DMS53 treated with DMSO at 0.1 percent for 48 hours (cell line): ENCODE measurements at regions not wholly inside any gene's neighbourhood (a gene's known extent, or its start where the extent isn't known, plus 50 kb on each side); places are given as distances from the start of the nearest gene placed in this dataset.

Experiments used
- DNase-seq: peaks from one replicate; lab custom pipeline; 2025; ENCODE audit not compliant: unreplicated experiment; lab: John Stamatoyannopoulos, UW

DNA sequence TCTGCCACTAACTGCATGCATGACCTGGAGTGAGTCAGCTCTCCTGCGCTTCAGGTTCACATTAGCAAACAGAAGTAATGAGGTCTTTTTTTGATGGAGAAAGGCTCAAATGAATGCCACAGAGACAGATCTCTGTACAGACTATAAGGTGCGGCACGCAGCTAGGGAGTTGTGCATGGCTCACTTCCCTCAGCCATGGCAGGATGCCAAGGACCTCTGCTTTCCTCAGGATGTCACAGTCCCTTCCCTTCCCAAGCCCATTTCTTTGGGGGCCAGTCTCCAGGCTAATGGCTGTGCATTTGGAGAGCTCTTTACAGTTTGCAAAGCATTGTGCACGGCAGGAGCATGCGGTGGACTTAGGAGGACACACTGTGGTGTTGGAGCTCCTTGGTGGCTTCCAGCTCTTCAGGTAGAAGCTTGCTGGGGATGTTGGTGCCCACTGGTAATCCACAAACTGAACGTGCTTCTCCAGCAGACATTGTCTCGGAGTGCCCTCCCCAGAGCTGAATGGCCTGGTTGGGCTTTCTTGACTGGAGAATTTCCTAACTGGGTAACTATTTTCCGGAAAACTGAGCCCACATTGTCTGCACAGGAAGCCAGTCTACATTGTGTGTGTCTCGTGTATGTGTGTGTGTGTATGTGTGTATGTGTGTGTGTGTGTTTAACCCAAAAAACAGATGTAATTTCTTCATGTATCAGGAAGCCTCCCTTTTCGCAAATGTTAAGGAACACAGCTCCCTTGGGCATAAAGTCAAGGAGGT lies 172.5 kb upstream of the TLE3 start:
- peak; percentile 73 for DNase-seq

DNA sequence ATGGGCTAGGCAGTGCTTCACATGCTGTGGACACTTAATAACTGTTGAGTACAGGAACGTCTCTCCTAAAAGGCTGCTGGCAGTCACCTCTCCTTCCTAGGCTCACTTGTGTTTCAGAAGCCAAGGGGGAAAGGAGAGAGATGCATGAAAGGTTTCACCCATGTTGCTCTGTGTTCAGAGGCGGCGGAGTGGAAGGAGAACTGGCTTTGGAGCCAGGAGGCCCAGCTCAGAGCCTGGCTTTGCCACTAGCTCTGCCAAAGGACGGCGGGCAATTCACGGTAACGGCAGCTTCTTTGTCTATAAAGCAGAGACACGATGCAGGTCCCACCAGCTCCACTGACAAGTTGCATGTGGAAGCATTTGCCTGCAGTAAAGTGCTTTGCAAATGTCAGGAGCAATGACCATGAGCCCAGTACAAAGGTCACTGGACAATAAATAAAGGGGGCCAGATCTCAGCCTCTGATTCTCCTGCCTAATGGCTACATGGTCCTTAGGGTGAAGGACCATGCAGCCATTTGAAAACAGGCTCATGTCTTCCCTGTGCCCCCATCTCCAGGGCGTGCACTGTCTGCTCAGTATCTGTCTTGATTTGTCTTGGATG lies 171.7 kb upstream of the TLE3 start:
- no peak for DNase-seq

DNA sequence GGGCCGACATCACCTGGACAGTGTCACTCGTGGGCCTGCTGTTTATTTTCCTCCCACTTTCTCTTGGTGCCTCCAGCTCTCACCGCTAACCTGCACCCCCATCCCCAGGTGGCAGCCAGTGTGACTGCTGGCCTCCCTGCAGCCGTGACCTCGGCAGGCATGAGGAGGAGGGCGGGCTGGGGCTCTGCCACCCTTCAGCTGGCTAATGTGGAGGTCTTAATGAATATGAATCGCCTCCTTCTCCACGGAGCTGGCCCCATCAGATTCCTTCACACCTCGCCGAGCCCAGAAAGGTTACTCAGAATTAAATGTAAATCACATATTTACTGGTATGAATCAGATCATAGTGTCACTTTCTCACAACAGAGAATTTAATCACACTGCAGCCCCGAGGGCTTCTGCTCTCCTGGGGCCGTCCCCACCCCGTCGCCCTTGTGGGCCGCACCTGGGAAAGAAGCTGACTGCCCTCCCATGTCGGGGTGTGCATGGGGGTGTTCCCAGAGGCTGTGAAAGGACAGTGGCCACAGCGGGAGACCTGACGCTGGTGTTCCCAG lies 171.1 kb upstream of the TLE3 start:
- no peak for DNase-seq

DNA sequence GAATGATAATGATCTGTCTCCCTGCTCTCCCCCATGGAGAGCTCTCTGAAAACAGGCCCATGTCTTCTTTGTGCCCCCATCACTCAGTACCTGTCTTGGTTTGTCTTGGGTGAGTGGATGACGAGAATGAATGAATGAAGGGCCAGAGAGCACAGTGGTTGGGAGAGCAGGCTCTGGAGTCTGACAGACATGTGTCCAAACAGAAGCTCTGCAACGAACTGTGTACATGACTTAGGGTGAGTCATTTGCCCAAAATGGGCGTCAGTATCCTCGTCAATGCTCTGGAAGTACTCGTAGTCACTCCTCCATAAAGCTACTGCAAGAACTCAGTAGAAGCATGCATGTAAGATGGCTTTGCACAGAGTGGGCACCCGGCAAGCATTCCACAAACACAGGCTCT lies 170.2 kb upstream of the TLE3 start:
- DNase-seq, result no peak

DNA sequence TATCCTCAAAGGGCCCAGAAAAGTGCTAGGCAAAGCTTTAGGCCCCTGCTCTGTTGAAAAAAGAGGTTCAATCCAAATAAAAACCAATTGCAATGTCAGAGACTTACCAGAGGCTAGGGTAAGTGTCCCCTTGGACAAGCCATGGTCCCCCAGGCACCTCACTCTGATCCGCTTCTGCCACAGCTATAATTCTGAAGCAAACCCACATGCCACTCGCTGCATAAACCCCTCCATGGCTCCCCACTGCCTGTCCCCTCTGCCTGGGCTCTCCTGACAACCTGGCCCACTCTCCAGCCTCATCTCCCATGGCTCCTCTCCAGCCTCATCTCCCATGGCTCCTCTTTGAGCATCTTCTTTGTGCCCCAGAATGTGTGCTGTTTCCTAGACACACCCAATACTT lies 169.6 kb upstream of the TLE3 start:
- no peak for DNase-seq

DNA sequence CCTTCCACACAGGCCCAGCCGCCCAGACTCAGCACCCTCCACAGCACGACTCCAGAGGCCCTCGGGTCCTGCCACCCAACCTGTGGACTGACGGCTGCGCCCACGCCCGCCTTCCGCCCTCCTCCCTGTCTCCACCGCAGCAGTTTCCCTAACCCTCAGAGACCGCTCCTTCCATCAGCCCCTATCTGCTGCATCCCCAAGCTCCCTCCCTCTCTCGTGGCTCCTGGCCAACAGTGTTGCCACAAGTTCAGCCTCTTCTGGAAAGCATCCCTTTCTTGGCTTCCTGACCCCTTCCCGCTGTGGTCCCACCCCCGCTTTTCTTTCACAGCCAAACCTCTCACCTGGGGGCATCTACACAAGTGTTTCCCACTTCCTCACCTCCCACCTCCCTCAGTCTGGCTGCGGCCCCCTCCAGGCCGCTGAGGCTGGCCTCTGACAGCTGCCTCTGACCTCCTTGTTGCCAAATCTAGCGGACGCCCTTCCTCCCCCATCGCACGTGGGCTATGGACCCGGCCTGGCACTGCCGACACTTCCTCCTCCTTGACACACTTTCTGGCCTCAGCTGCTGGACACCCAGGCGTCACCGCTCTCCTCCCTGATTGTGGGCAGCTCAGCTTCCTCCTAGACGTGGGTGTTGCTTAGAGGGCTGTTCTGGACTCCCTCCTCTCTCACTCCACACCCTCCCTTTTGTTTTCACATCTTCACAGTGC lies 168.8 kb upstream of the TLE3 start:
- no peak for DNase-seq

DNA sequence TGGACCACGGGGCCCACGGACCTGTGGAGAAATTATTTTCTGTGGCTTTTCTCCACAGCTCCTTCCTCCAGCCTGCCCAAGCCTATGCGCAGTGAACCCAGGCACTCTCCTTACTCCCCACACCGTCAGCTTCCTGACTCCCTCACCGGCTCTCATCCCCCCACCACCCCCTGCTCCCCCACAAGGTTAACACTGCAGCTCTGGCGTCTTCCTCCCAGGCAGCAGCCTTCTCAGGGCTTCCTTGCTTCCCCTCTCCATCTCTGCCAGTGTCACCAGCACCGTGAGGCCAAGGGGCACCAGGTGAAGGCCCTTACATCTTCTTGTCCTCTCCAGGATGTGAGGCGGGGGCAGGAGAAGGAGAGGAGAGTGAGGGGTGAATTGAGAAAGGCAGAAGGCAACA lies 168.3 kb upstream of the TLE3 start:
- DNase-seq, result no peak

DNA sequence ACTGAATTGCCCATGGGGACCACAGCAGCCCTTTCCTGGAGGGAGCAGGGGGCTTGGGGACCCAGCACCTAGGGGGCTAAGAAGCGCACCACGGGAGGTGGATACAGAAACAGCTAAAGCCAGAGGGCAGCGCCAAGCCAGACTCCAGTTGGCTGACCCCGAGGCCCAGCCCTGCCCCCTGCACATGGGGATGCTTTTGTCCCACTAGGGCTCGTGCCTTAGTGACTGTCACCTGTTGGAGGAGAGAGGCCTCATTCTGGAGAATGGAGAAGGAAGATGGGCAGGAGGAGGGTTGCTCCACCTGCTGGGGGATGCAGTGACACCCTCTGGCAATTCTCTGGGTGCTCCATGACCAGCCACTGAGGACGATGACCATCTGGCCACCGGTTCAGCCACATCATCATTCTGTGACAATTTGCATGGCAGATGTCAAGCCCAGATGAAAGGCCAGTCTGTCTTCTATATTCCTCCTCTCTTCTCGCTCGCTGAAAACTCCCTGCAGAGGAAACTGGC lies 167.8 kb upstream of the TLE3 start:
- DNase-seq, result no peak

DNA sequence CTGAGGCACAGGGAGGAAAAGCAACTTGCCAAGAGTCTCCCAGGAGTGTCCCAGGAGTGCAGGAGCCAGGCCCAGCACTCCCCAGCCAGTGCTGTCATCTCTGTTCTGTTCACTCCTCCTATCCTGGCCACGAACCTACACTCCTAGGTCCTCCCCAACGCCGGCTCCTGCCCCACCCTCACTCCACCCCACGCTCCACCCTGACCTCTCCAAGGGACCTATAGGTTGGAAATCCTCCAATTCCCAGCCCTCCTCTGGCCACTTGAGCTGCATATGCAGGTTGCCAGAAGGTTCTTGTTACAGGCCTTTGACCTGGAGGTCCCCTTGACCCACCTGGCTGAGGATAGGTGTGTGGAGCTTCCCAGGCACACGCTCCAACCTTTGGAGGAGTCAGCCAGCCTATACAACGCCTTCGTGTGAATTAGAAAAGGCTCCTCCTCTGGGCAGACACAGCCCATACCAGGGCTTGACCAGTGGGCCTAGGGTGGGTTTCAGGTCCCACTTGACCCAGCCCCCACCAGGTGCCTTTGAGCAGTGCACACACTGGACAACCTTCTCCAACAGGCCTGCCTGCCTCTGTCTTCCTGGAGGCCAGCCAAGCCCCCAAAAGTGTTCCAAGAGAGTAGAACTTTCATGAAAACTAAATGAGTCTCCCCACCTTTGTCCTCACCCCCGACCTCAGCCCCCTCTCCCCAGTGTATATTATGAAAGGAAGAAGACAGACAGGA lies 167.2 kb upstream of the TLE3 start:
- no peak for DNase-seq

DNA sequence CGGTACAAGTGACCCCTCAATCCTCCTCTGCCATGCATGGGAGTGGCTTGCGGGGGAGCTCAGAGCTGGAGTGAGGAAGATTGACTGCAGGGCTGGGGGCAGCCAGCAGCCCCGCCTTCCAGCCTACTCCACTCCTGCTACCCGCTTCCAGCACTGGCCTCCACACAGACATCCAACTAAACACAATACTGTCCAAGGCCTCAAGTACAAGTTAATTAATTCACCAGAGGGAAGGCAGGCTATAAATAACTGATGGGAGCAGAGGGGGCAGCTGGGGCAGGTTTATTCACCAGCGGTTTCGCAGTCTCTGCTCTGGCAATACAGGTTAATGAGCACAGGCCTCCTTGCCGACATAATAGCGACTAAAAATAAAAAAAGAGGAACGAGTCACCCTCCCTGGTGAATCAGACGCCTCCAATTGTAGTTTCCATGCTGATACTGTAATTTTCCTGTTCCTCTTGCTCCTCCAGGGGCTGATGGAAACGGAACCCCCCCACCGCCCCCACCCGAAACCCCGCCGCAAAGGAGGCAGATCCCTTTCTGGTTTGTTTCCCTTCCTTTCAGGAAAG lies 166.4 kb upstream of the TLE3 start:
- no peak for DNase-seq

DNA sequence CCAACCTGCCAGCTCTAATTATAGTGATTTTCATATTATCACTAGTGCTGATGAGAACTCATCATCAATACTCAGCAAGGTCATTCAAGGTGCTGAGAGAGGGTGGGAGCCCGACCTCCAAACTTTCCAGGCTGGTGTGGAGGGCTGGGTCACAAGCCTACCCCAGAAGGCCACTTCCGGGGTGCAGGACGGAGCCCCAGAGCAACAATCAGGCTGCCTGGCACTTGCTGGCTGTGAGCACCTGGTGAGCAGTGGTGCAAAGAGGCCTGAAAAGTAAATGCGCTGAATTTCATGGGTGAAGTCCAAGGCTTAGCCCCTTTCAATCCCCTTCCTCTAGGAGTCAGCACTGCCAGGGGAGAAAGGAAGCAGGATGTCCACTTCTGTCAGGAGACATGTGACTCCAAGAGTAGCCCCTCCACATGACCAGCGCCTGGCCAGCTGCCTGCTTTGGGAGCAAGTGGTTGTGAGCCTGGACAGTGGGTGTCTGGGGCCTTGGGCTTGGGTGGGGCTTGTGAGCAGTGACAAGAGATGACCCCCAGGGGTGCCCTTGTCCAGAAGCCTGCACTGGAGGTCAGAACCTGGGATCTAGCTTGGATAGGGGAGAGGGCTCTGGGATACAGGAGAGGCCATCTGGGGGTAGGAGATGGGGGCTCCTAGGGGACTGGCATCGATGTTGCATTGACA lies 165.0 kb upstream of the TLE3 start:
- DNase-seq, result no peak

DNA sequence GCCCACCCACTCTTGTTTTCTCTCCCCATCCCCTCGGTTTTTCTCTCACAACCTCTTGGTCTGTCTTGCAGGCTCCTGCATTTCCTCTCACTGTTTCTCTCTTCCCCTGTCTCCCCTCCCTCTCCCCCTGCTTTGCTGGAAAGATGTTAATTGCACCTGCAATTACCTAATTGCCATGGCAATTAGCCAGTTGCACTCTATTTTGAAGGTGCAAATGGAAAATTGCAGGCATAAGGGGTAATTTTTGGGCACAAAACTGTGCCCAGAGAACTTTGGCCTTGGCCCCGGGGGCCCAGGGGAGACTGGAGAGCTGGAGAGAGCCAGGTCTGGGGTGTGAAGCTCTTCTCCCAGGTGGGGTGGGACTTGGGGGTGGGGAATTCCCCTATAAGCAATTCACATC lies 164.5 kb upstream of the TLE3 start:
- no peak for DNase-seq

DNA sequence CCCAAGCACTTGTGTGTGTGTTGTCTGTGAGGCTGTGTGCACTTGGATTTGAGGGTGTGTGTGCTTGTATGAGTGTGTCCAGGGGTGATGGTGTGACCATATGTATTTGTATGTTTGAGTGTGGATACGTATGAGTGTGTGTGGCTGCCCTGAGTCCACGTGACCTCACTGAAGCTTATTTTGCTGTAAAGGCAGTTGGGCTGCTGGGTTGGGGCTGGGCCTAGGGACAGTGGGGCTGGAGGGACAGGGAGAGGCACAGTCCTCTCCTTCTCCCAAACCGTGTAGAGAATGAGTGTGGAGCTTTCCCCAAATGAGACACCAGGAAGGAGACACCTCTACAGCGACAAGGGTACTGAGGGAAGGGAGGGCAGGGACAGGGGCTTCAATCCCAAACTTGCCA lies 163.4 kb upstream of the TLE3 start:
- no peak for DNase-seq

DNA sequence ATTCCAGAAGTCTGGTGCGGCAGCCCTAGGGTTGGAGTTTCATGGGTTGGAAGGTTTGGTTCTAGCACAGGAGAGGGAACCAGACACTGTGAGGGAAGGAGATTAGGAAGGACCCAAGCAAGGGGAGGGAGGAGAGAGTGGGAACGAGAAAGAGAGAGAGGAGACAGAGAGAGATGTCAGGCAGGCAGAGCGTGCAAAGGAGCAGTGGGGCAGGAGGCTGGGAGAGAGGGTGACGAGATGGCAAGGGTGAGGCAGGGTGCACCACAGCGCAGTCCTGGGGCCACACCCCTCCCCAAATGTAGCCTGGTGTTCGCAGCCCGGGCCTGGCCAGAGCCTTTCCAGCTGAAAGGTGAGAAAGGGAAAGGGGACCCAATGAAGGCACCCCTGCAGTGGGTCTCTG lies 162.9 kb upstream of the TLE3 start:
- DNase-seq, result no peak

DNA sequence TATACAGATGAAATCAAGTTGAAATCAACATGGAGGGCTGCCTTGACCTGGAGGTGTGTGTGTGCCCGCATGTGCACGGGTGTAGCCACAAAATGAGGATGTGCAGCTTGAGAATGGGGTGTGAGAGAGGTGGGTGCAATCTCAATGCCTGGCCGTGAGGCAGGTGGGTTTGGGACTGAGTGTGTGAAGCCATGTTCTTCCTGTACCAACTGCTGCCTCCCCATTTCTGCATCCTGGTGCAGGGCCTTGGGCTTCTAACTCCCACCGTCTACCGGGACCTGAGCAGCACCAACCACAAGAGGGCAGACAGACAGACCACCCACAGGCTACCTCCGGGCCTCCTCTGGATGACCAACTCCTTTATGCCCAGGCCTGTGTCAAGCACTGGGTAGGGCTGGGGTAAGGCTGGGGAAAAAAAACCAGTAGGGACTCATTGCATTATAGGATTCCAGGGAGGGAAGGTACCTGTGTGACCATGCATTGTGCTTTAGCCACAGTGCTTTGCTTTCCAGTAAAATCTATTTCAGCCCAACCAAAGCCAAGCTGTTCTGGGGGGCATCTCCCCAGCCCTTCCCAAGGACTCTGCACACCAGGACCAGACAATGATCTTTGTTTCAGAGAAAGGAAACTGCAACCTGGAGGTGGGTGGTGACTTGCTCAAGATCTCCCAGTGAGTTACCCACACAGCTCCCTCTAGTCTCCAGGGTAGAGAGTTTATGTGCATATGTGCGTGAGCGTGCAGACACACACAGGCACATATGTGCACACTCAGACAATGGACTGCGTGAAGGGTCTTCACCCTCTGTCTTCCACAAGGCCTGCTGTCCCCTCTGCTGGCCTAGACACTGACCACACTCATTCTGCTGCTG lies 162.2 kb upstream of the TLE3 start:
- no peak for DNase-seq

DNA sequence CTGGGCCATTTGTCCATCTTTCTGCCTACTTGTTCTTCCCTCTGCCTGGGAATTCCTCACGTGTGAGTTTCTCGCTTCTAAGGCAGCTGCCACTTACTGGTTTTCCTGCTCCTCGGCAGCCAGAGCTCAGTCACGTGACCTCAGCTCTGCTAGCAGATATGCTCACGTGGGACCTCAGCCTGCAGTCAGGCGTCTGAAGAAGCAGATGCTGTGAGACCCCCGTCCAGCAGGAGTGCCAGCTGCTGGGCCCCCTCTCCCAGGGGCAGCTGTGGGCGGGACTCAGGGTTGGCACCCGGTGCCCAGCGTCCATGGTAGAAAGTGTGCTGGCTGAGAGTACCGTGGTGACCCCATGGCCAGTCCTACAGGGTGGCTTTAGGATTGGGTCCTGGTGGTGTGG lies 161.3 kb upstream of the TLE3 start:
- DNase-seq, result peak; percentile 35

DNA sequence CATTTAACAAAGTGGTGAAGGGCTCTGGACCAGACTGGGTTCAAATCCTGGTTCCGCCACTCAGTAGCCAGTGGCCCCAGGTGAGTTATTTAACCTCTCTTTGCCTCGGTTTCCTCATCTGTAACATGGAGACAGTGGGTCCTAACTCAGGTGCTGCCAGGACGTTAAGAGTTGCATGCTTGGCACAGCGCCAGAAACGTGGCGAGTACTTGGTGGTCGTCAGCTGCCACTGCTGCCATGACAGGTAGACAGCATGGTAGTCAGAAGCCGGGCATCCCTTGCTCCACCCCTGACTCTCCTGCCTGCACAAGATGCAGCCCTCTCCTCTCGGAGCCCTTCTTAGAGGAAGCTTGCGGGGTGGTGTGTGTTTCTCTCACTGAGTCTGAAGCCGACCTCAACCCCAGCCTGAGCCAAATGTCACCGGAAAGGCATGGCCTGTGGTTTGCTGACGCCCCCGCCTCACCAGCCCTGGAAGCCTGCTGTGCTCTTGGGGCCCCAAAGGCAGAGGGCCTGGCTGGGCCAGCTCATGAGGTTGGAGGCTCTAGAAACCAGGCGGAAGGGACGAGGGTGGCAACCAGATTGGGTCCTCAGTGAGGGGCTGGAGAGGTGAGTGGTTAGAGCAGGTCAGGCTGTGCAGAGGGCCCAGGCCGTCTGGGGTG lies 160.8 kb upstream of the TLE3 start:
- DNase-seq, result no peak

DNA sequence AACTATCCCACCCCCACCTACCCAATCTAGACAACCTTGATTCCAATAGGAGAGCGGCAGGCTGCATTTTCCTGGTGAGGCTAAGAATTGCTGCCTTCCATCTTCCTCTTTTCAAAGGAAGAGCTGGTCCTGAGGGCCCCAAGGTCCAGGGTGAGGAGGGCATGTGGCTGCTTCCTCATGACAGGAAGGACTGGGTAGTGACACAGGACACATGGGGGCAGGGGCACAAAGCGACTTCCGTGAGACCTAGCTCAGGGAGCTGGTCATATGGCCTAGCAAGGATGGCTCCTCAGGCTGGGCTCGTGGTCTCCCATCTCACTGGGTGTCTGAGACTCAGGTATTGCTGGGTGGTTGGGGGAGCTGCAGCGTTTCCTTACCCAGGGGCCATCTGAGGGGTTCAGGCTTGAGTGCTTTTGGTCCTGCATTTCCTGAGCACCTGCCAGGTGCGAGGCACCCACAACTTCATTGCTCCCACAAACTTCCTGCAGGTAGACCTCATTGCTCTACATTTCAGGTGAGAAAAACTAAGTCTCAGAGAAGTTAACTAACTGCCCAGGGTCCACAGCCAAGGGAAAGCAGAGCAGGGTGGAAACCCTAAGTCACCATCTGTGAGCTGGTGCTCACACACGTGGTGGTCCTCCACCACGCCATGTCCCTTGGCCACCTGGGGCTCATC lies 160.0 kb upstream of the TLE3 start:
- DNase-seq, result no peak
